AG04450 (cell line): ENCODE measurements at regions not wholly inside any gene's neighbourhood (a gene's known extent, or its start where the extent isn't known, plus 50 kb on each side); places are given as distances from the start of the nearest gene placed in this dataset.

Experiments used
- CTCF ChIA-PET: fragments of 300-600, 350-600 bp; formaldehyde crosslinking; extraction: SDS; loops from one replicate; lab custom pipeline; 2022; ENCODE audit warnings: antibody characterized with exemption, inconsistent platforms; lab: Charles Lee
- POLR2A ChIA-PET: fragments of 350-600 bp; formaldehyde crosslinking; extraction: SDS; loops from one replicate; lab custom pipeline; 2021; ENCODE audit warnings: antibody characterized with exemption, inconsistent platforms; lab: Yijun Ruan, JAX
- DNase-seq: peaks from one replicate; pipeline ENCODE4 v3.0.0-alpha.2; 2011; ENCODE audit warnings: low read depth, low spot score
- H3K27ac ChIP-seq: one replicate; pipeline ENCODE4 v1.5.1; 2012; ENCODE audit warnings: low read depth, low read length, control low read depth
- H3K27me3 ChIP-seq: one replicate; pipeline ENCODE4 v1.6.0; 2012; ENCODE audit warnings: low read length; ENCODE audit not compliant: control insufficient read depth, insufficient read depth
- H3K4me3 ChIP-seq: 2 replicates; pipeline ENCODE4 v1.5.1; 2011; ENCODE audit warnings: mild to moderate bottlenecking, low read depth, low read length, control low read depth
- H3K9me3 ChIP-seq: 2 replicates; pipeline ENCODE4 v1.5.1; 2012; ENCODE audit warnings: low read length; ENCODE audit not compliant: control insufficient read depth, insufficient read depth
- CTCF ChIP-seq: IDR thresholded peaks from 2 replicates; pipeline ENCODE4 v1.5.1; 2011; ENCODE audit warnings: low read depth, low read length, control low read depth, inconsistent platforms

- DNase-seq = no peak
- Histone ChIP-seq H3K9me3 (no peaks in the 10 kb centered on the region; the same call in 1 of the 2 replicates), H3K4me3 (no peak overlapping the region), H3K27ac (no peak overlapping the region), H3K27me3 (no peaks in the 10 kb centered on the region)
- TF ChIP-seq CTCF = no peak
- ChIA-PET POLR2A (no interaction called here), CTCF (no interaction called here)
Observed at GRCh38 chr1:208717525-208717924, 473.3 kb upstream of the PLXNA2 start.

GRCh38 chr1:208722592-208722991 is 478.4 kb upstream of the PLXNA2 start:
- Histone ChIP-seq H3K27me3 (no peaks in the 10 kb centered on the region), H3K27ac (no peak overlapping the region), H3K4me3 (no peak overlapping the region), H3K9me3 (no peaks in the 10 kb centered on the region; the same call in 1 of the 2 replicates)
- ChIA-PET CTCF (no interaction called here), POLR2A (no interaction called here)
- no peak for TF ChIP-seq CTCF
- no peak for DNase-seq

- no peak for DNase-seq
- no peak for TF ChIP-seq CTCF
- H3K4me3 ChIP-seq = no peak overlapping the region
- no peak overlapping the region for H3K27ac ChIP-seq
- POLR2A ChIA-PET = no interaction called here
- no peaks in the 10 kb centered on the region for H3K27me3 ChIP-seq
- CTCF ChIA-PET = no interaction called here
- no peaks in the 10 kb centered on the region; the same call in 1 of the 2 replicates for H3K9me3 ChIP-seq
Observed at GRCh38 chr1:208724079-208724478, 479.9 kb upstream of the PLXNA2 start.

- TF ChIP-seq CTCF = no peak
- CTCF ChIA-PET = no interaction called here
- no peaks in the 10 kb centered on the region for H3K9me3 ChIP-seq
- H3K27ac ChIP-seq = no peak overlapping the region
- H3K27me3 ChIP-seq = no peaks in the 10 kb centered on the region
- H3K4me3 ChIP-seq = no peak overlapping the region
- DNase-seq = no peak
- POLR2A ChIA-PET = no interaction called here
Observed at GRCh38 chr1:208728815-208729214, 484.6 kb upstream of the PLXNA2 start.

- Histone ChIP-seq H3K4me3 (no peak overlapping the region), H3K27ac (no peak overlapping the region), H3K27me3 (no peaks in the 10 kb centered on the region), H3K9me3 (no peaks in the 10 kb centered on the region; the same call in 1 of the 2 replicates)
- ChIA-PET POLR2A (no interaction called here), CTCF (no interaction called here)
- no peak for TF ChIP-seq CTCF
- no peak for DNase-seq
Observed at GRCh38 chr1:208731981-208732821, 488.0 kb upstream of the PLXNA2 start.
